HG02938 (cell line): ENCODE measurements at regions not wholly inside any gene's neighbourhood (a gene's known extent, or its start where the extent isn't known, plus 50 kb on each side); places are given as distances from the start of the nearest gene placed in this dataset.

ENCODE experiments used
- ATAC-seq: cut with Tn5 transposase; IDR thresholded peaks from one replicate; pipeline ENCODE4 v1.9.1; 2021; ENCODE audit warnings: mild to moderate bottlenecking, moderate library complexity; ENCODE audit not compliant: unreplicated experiment

GRCh38 chr17:15048933-15049794 is 216.0 kb downstream of the PMP22 start:
- no peak for ATAC-seq

GRCh38 chr17:15048381-15048780 is 216.7 kb downstream of the PMP22 start:
- ATAC-seq = no peak

GRCh38 chr17:15042311-15042710 is 222.8 kb downstream of the PMP22 start:
- ATAC-seq = no peak

GRCh38 chr17:15039366-15039765 is 225.8 kb downstream of the PMP22 start:
- no peak for ATAC-seq

GRCh38 chr17:15038656-15039055 is 226.5 kb downstream of the PMP22 start:
- no peak for ATAC-seq

GRCh38 chr17:15036238-15036637 is 228.9 kb downstream of the PMP22 start:
- no peak for ATAC-seq

GRCh38 chr17:15031975-15032374 is 233.2 kb downstream of the PMP22 start:
- ATAC-seq = no peak

- no peak for ATAC-seq
Measured at GRCh38 chr17:15029469-15029868, 235.7 kb downstream of the PMP22 start.

GRCh38 chr17:15027853-15028252 is 237.3 kb downstream of the PMP22 start:
- ATAC-seq = no peak

GRCh38 chr17:15026088-15026487 is 239.0 kb downstream of the PMP22 start:
- no peak for ATAC-seq

GRCh38 chr17:15023589-15024336 is 241.4 kb downstream of the PMP22 start:
- ATAC-seq = no peak

GRCh38 chr17:15019158-15019557 is 246.0 kb downstream of the PMP22 start:
- ATAC-seq = no peak

- no peak for ATAC-seq
Measured at GRCh38 chr17:15012351-15012980, 252.7 kb downstream of the PMP22 start.

GRCh38 chr17:15009087-15009486 is 256.0 kb downstream of the PMP22 start:
- ATAC-seq = no peak

- no peak for ATAC-seq
Measured at GRCh38 chr17:15007147-15007553, 258.0 kb downstream of the PMP22 start.

- no peak for ATAC-seq
Measured at GRCh38 chr17:15006421-15007128, 258.6 kb downstream of the PMP22 start.

- ATAC-seq = no peak
Measured at GRCh38 chr17:15000661-15001060, 264.5 kb downstream of the PMP22 start.

GRCh38 chr17:14997290-14997689 is 267.8 kb downstream of the PMP22 start:
- ATAC-seq = no peak

GRCh38 chr17:14986127-14986526 is 279.0 kb downstream of the PMP22 start:
- no peak for ATAC-seq

- ATAC-seq = no peak
Measured at GRCh38 chr17:14972844-14973243, 292.3 kb downstream of the PMP22 start.

GRCh38 chr17:14971054-14971453 is 294.1 kb downstream of the PMP22 start:
- ATAC-seq = no peak
